Chondrocyte (in vitro differentiated cells): ENCODE measurements at regions not wholly inside any gene's neighbourhood (a gene's known extent, or its start where the extent isn't known, plus 50 kb on each side); places are given as distances from the start of the nearest gene placed in this dataset.

Experiments used
- DNase-seq: peaks from one replicate; pipeline ENCODE4 v3.0.0; 2021; ENCODE audit warnings: mixed read lengths, low spot score
- H3K27ac Mint-ChIP-seq: one replicate; pipeline ENCODE4 v1.8.0; 2021; ENCODE audit warnings: mild to moderate bottlenecking, moderate library complexity, mixed read lengths; ENCODE audit not compliant: unreplicated experiment
- H3K27me3 Mint-ChIP-seq: 2 replicates; pipeline ENCODE4 v1.8.0; 2021; ENCODE audit warnings: low read depth, mixed read lengths
- H3K36me3 Mint-ChIP-seq: 2 replicates; pipeline ENCODE4 v1.8.0; 2021; ENCODE audit warnings: low read depth, mixed read lengths
- H3K4me1 Mint-ChIP-seq: 2 replicates; pipeline ENCODE4 v1.8.0; 2021; ENCODE audit warnings: low read depth, mild to moderate bottlenecking, mixed read lengths
- H3K4me3 Mint-ChIP-seq: one replicate; pipeline ENCODE4 v1.8.0; 2021; ENCODE audit warnings: mild to moderate bottlenecking, moderate library complexity, mixed read lengths; ENCODE audit not compliant: unreplicated experiment
- H3K9me3 Mint-ChIP-seq: 2 replicates; pipeline ENCODE4 v1.8.0; 2021; ENCODE audit warnings: low read depth, mixed read lengths
- TF ChIP-seq, protein P1 (sequence below): fragments of 200-600 bp; sonication (generic); IDR thresholded peaks from 2 replicates; pipeline ENCODE4 v1.5.0; 2021; ENCODE audit warnings: antibody characterized with exemption, mild to moderate bottlenecking, moderate library complexity

DNA sequence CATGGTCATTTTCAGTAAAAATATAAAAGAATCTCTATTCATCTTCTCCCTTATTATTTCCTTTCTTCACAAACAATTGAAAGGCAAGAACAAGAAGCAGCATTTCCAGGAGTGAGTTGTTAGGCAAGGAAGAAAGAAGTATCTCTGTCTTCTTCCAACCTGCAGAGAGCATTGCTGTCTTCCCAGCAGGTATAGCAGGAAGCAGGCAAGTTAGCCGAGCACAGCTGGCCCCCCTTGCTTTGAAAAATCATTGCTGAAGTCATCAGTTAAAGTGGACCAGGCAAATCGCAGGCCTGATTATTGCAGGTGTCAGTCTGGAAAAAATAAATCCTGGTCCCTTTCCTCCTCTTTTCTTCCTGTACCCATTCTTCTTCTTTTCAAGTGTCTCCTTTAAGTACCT is 353.1 kb upstream of the BRINP1 start:
- TF ChIP-seq, protein P1, sequence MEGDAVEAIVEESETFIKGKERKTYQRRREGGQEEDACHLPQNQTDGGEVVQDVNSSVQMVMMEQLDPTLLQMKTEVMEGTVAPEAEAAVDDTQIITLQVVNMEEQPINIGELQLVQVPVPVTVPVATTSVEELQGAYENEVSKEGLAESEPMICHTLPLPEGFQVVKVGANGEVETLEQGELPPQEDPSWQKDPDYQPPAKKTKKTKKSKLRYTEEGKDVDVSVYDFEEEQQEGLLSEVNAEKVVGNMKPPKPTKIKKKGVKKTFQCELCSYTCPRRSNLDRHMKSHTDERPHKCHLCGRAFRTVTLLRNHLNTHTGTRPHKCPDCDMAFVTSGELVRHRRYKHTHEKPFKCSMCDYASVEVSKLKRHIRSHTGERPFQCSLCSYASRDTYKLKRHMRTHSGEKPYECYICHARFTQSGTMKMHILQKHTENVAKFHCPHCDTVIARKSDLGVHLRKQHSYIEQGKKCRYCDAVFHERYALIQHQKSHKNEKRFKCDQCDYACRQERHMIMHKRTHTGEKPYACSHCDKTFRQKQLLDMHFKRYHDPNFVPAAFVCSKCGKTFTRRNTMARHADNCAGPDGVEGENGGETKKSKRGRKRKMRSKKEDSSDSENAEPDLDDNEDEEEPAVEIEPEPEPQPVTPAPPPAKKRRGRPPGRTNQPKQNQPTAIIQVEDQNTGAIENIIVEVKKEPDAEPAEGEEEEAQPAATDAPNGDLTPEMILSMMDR: no peak
- no peak overlapping the region for H3K27ac Mint-ChIP-seq
- peaks cover 7% of the 10 kb centered on the region for H3K27me3 Mint-ChIP-seq
- H3K4me1 Mint-ChIP-seq: no peaks in the 10 kb centered on the region
- H3K4me3 Mint-ChIP-seq: no peak overlapping the region
- H3K36me3 Mint-ChIP-seq: no peaks in the 10 kb centered on the region
- DNase-seq: no peak
- no peaks in the 10 kb centered on the region for H3K9me3 Mint-ChIP-seq

DNA sequence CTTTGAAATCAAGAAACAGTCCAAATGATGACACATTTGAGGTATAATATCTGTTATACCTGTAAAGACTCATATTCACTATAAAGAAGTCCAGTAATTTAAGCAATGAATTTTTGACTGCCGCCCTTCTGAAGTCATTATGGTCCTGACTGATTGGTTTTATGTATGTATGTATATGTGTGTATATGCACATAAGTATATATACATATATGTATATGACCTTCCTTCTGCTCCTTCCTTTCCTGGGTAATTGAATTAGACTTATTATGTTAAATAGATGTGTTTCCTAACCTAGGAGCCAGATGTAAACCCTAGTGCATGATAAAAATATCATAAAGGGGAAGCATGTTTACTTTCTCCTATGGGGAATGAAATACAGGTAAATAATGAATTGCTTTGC is 343.1 kb upstream of the BRINP1 start:
- Mint-ChIP-seq H3K27me3 (no peaks in the 10 kb centered on the region), H3K4me3 (no peak overlapping the region), H3K36me3 (no peaks in the 10 kb centered on the region), H3K27ac (no peak overlapping the region), H3K9me3 (peaks cover 2% of the 10 kb centered on the region), H3K4me1 (no peaks in the 10 kb centered on the region)
- TF ChIP-seq, protein P1: no peak
- DNase-seq: no peak

DNA sequence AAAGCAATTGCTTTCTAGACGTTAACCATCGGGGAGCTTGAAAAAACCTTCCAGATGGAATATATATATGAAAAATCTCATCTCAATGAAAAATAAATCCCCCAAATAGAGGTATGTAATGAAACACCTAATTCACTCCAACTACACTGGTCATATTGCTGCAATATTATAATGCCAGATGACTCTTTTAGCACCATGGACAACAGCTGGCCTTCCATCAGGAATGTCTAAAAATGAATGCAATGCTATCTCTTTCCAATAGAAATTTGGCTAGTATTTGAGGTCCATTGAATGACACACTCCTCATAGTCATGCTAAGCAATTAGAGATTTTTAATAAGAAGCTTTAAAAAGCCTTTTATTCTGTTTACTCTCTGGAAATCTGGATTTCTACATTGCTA is 340.2 kb upstream of the BRINP1 start:
- Mint-ChIP-seq H3K36me3 (no peaks in the 10 kb centered on the region), H3K4me1 (no peaks in the 10 kb centered on the region), H3K4me3 (no peak overlapping the region), H3K27ac (no peak overlapping the region), H3K27me3 (peaks cover under 1% of the 10 kb centered on the region), H3K9me3 (peaks cover 2% of the 10 kb centered on the region)
- no peak for DNase-seq
- TF ChIP-seq, protein P1: no peak

DNA sequence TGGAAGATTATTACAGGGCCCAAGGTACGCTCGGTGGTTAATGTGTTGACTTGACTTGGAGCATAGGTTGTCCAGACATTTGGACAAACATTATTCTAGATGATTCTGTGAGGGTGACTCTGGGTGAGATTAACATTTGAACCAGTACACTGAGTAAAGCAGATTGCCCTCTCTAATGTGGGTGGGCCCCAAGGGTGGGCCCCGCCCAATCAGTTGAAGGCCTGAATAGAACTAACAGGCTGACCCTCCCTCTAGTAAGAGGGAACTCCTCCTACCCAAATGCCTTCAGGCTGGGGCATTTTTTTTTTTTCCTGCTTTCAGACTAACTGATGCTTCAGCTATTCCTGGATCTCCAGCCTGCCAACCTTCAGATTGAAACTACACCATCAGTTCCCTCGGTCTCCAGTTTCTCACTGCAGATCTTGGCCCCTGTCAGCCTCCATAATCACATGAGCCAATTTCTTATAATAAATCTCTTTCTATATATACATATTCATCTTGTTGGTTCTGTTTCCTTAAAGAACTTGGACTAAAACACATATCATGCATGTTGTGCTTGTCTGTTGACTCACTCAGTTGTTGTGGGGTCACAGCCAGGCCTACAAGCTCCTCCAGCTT is 338.1 kb upstream of the BRINP1 start:
- TF ChIP-seq, protein P1: no peak
- Mint-ChIP-seq H3K36me3 (no peaks in the 10 kb centered on the region), H3K9me3 (peaks cover 2% of the 10 kb centered on the region), H3K27me3 (peaks cover 3% of the 10 kb centered on the region), H3K4me3 (no peak overlapping the region), H3K4me1 (no peaks in the 10 kb centered on the region), H3K27ac (no peak overlapping the region)
- DNase-seq: no peak

GRCh38 chr9:119701651-119702050 is 332.4 kb upstream of the BRINP1 start:
- Mint-ChIP-seq H3K9me3 (no peaks in the 10 kb centered on the region), H3K27me3 (peaks cover 3% of the 10 kb centered on the region), H3K4me3 (no peak overlapping the region), H3K27ac (no peak overlapping the region), H3K4me1 (no peaks in the 10 kb centered on the region), H3K36me3 (no peaks in the 10 kb centered on the region)
- TF ChIP-seq, protein P1: no peak
- DNase-seq: no peak
